Left lobe of liver (tissue), 2 donors: ENCODE measurements at regions not wholly inside any gene's neighbourhood (a gene's known extent, or its start where the extent isn't known, plus 50 kb on each side); places are given as distances from the start of the nearest gene placed in this dataset.

ENCODE experiments used
- ATAC-seq: fragments of 200-7000 bp; cut with Tn5 transposase; one replicate; pipeline ENCODE4 v1.9.1; 2020; ENCODE audit warnings: mild to moderate bottlenecking, moderate library complexity
- DNase-seq: peaks from one replicate; pipeline ENCODE4 v3.0.0-alpha.2; 2020; ENCODE audit warnings: low spot score
- donor health status: DM: no; HTN: no; CAD: no; lungs with moderate emphysema.
- donor health status: DM: no; HTN: yes; CAD: no.

GRCh38 chr16:86285938-86286921 is 224.1 kb upstream of the FOXF1 start:
- DNase-seq, result no peak
- no peak for ATAC-seq

- ATAC-seq, result no peak
These were observed 223.2 kb upstream of the FOXF1 start for GRCh38 chr16:86286991-86287663.

GRCh38 chr16:86287664-86288201 is 222.6 kb upstream of the FOXF1 start:
- no peak for DNase-seq
- ATAC-seq, result no peak

More at GRCh38 chr16:86286991-86287663, 223.2 kb upstream of the FOXF1 start:
- no peak for DNase-seq

GRCh38 chr16:86288716-86289294 is 221.5 kb upstream of the FOXF1 start:
- ATAC-seq, result no peak
- no peak for DNase-seq

- ATAC-seq (no peak), DNase-seq (no peak)
These were observed 221.0 kb upstream of the FOXF1 start for GRCh38 chr16:86289304-86289703.

- DNase-seq (no peak), ATAC-seq (no peak)
These were observed 220.4 kb upstream of the FOXF1 start for GRCh38 chr16:86289907-86290306.

GRCh38 chr16:86291491-86291890 is 218.8 kb upstream of the FOXF1 start:
- ATAC-seq, result no peak
- DNase-seq, result no peak

GRCh38 chr16:86292171-86292775 is 218.1 kb upstream of the FOXF1 start:
- no peak for ATAC-seq
- DNase-seq, result no peak

- DNase-seq (no peak), ATAC-seq (no peak)
These were observed 217.4 kb upstream of the FOXF1 start for GRCh38 chr16:86292942-86293341.

- ATAC-seq, result no peak
- DNase-seq, result no peak
These were observed 216.4 kb upstream of the FOXF1 start for GRCh38 chr16:86293906-86294305.

GRCh38 chr16:86294535-86295196 is 215.7 kb upstream of the FOXF1 start:
- DNase-seq (no peak), ATAC-seq (no peak)

GRCh38 chr16:86296256-86296655 is 214.1 kb upstream of the FOXF1 start:
- no peak for ATAC-seq
- no peak for DNase-seq

GRCh38 chr16:86297391-86297790 is 212.9 kb upstream of the FOXF1 start:
- DNase-seq (no peak), ATAC-seq (no peak)

GRCh38 chr16:86297866-86298757 is 212.2 kb upstream of the FOXF1 start:
- peak; percentile 41 for ATAC-seq
- DNase-seq, result no peak

GRCh38 chr16:86298758-86299134 is 211.6 kb upstream of the FOXF1 start:
- no peak for ATAC-seq
- no peak for DNase-seq

GRCh38 chr16:86299882-86300610 is 210.3 kb upstream of the FOXF1 start:
- ATAC-seq (no peak), DNase-seq (no peak)

- DNase-seq (no peak), ATAC-seq (peak; percentile 44)
These were observed 209.4 kb upstream of the FOXF1 start for GRCh38 chr16:86300746-86301481.
